PC-3 (cell line): ENCODE measurements at regions not wholly inside any gene's neighbourhood (a gene's known extent, or its start where the extent isn't known, plus 50 kb on each side); places are given as distances from the start of the nearest gene placed in this dataset.

Source experiments
- ATAC-seq: fragments of 200-7000 bp; cut with Tn5 transposase; 2 replicates; pipeline ENCODE4 v1.9.1; 2020; ENCODE audit warnings: mild to moderate bottlenecking, moderate library complexity
- BruUV-seq: library from RNA; stranded (reverse); fragments of 400-500 nt; replicated peaks from 2 replicates; lab custom pipeline; 2021; lab: Mats Ljungman, UMichigan
- CTCF ChIA-PET: fragments of 300-600 bp; sonication (Branson Sonifier 250); formaldehyde crosslinking; loops from one replicate; lab custom pipeline; 2022; ENCODE audit warnings: antibody characterized with exemption; lab: Charles Lee
- POLR2A ChIA-PET: fragments of 300-600 bp; sonication (Branson Sonifier 250); formaldehyde crosslinking; loops from one replicate; lab custom pipeline; 2022; ENCODE audit warnings: antibody characterized with exemption; ENCODE audit not compliant: unreplicated experiment; lab: Charles Lee
- DNase-seq: peaks from one replicate; pipeline ENCODE4 v3.0.0-alpha.2; 2015
- H2AFZ ChIP-seq: fragments of 300-600 bp; sonication (generic); 2 replicates; pipeline ENCODE4 v1.6.0; 2016; ENCODE audit warnings: antibody characterized with exemption, low read length
- H3F3A ChIP-seq: fragments of 300-600 bp; sonication (generic); one replicate; pipeline ENCODE4 v1.6.0; 2017; ENCODE audit warnings: antibody characterized with exemption, low read length, control low read depth, mild to moderate bottlenecking; ENCODE audit not compliant: unreplicated experiment
- H3K27ac ChIP-seq: fragments of 300-600 bp; sonication (generic); 2 replicates; pipeline ENCODE4 v1.5.1; 2016; ENCODE audit warnings: mild to moderate bottlenecking, low read length
- H3K27me3 ChIP-seq: fragments of 300-600 bp; sonication (generic); 2 replicates; pipeline ENCODE4 v1.6.1; 2016; ENCODE audit warnings: low read length, mixed read lengths
- H3K36me3 ChIP-seq: fragments of 300-600 bp; sonication (generic); 2 replicates; pipeline ENCODE4 v1.6.1; 2016; ENCODE audit warnings: low read depth, mixed run types, low read length, mixed read lengths
- H3K4me1 ChIP-seq: fragments of 300-600 bp; sonication (generic); 2 replicates; pipeline ENCODE4 v1.5.1; 2016; ENCODE audit warnings: low read length; ENCODE audit not compliant: insufficient read depth
- H3K4me2 ChIP-seq: fragments of 300-600 bp; sonication (generic); 2 replicates; pipeline ENCODE4 v1.6.0; 2016; ENCODE audit warnings: low read length
- H3K4me3 ChIP-seq: fragments of 300-600 bp; sonication (generic); 2 replicates; pipeline ENCODE4 v1.5.1; 2016; ENCODE audit warnings: mild to moderate bottlenecking, low read length, mixed read lengths
- H3K79me2 ChIP-seq: fragments of 300-600 bp; sonication (generic); 2 replicates; pipeline ENCODE4 v1.6.1; 2017; ENCODE audit warnings: low read length, mixed read lengths
- H3K9ac ChIP-seq: fragments of 300-600 bp; sonication (generic); 2 replicates; pipeline ENCODE4 v1.6.0; 2016; ENCODE audit warnings: mild to moderate bottlenecking, low read length
- H3K9me2 ChIP-seq: fragments of 300-600 bp; sonication (generic); replicated peaks from 2 replicates; pipeline ENCODE4 v1.6.1; 2016; ENCODE audit warnings: mixed run types, low read length, mixed read lengths
- H3K9me3 ChIP-seq: fragments of 300-600 bp; sonication (generic); 2 replicates; pipeline ENCODE4 v1.6.1; 2016; ENCODE audit warnings: low read length, mixed read lengths
- H4K20me1 ChIP-seq: fragments of 300-600 bp; sonication (generic); 2 replicates; pipeline ENCODE4 v1.6.1; 2016; ENCODE audit warnings: low read length, mixed read lengths
- CTCF ChIP-seq: fragments of 300-600 bp; sonication (generic); conservative IDR thresholded peaks from 2 replicates; pipeline ENCODE4 v1.5.1; 2017; ENCODE audit warnings: antibody characterized with exemption, low read depth, mild to moderate bottlenecking, low read length
- EZH2 ChIP-seq: fragments of 300-600 bp; sonication (generic); IDR thresholded peaks from one replicate; pipeline ENCODE4 v1.6.1; 2017; ENCODE audit warnings: antibody characterized with exemption, mild to moderate bottlenecking, low read length; ENCODE audit not compliant: unreplicated experiment
- EZH2phosphoT487 ChIP-seq: fragments of 300-600 bp; sonication (generic); IDR thresholded peaks from 2 replicates; pipeline ENCODE4 v1.6.1; 2018; ENCODE audit warnings: mild to moderate bottlenecking, antibody characterized with exemption, low read length, borderline replicate concordance
- intact Hi-C: fragments of 100-400 bp; cut with micrococcal nuclease; formaldehyde crosslinking; loops from 2 replicates; pipeline ENCODE4 v1.9.0; 2023

DNA sequence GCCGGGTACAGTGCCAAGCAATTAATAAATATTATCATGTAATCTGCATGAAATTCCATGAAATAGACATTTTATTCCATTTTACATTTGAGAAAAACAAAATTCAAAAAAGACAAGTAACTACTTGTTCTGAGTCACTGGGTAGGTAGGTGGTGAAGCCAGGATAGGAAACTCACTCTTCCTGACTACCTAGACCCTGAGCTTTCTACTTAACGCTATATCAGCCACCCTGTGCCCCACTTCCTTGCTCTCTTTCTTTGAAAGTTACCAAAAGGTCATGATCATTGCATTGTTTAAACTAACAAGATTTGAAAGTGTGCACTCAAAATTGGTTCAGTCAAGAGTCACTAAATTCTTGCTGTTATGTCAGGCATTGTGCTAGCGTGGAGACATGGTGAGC lies 235.7 kb downstream of the CD83 start:
- Histone ChIP-seq H2AFZ (no peak overlapping the region), H3K79me2 (no peaks in the 10 kb centered on the region), H3K27ac (no peak overlapping the region), H3K4me3 (no peak overlapping the region), H3K36me3 (no peaks in the 10 kb centered on the region), H3K27me3 (no peaks in the 10 kb centered on the region), H3K9me3 (no peaks in the 10 kb centered on the region), H3K9me2 (no peaks in the 10 kb centered on the region), H4K20me1 (no peaks in the 10 kb centered on the region), H3K9ac (no peak overlapping the region), H3K4me1 (peaks cover 9% of the 10 kb centered on the region), H3F3A (no peaks in the 10 kb centered on the region), H3K4me2 (no peak overlapping the region)
- DNase-seq (no peak), ATAC-seq (no peak)
- POLR2A ChIA-PET, result no interaction called here
- no TSS peak for BruUV-seq
- intact Hi-C loops, result no loop called here
- no peak for TF ChIP-seq EZH2
- no peak for TF ChIP-seq CTCF
- TF ChIP-seq EZH2phosphoT487, result no peak
- CTCF ChIA-PET, result no interaction called here

DNA sequence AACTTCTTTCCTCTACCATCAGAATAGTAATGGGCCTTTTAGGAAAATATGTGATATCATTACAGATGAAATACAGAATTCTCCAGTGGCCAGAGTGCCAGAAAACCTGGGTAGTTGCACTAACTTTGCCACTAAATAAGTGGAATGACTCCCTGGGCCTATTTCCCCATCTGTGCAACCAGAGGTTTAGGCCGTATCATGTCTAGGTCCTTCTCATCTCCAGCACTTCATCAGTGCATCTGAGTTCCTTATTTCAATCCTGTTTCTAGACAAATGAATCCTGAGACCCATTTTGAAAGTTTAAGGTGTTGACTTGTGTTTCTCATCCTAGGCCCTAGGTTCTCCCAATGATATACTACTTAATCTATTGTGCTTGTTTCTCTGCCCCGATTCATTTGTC lies 236.2 kb downstream of the CD83 start:
- H3K9ac ChIP-seq, result no peak overlapping the region
- BruUV-seq, result no TSS peak
- no peak overlapping the region for H3K4me2 ChIP-seq
- POLR2A ChIA-PET, result no interaction called here
- intact Hi-C loops, result no loop called here
- no peaks in the 10 kb centered on the region for H3K36me3 ChIP-seq
- CTCF ChIA-PET, result no interaction called here
- H3K4me3 ChIP-seq, result no peak overlapping the region
- no peaks in the 10 kb centered on the region for H4K20me1 ChIP-seq
- no peaks in the 10 kb centered on the region for H3K9me3 ChIP-seq
- no peak overlapping the region for H2AFZ ChIP-seq
- H3F3A ChIP-seq, result no peaks in the 10 kb centered on the region
- DNase-seq (no peak), ATAC-seq (no peak)
- H3K79me2 ChIP-seq, result no peaks in the 10 kb centered on the region
- no peak overlapping the region for H3K27ac ChIP-seq
- no peak for TF ChIP-seq CTCF
- TF ChIP-seq EZH2, result no peak
- no peak for TF ChIP-seq EZH2phosphoT487
- no peaks in the 10 kb centered on the region for H3K9me2 ChIP-seq
- no peaks in the 10 kb centered on the region for H3K27me3 ChIP-seq
- peaks cover 9% of the 10 kb centered on the region for H3K4me1 ChIP-seq

GRCh38 chr6:14354919-14355572 lies 237.5 kb downstream of the CD83 start:
- TF ChIP-seq CTCF (no peak), EZH2 (no peak), EZH2phosphoT487 (no peak)
- no peaks in the 10 kb centered on the region for H3F3A ChIP-seq
- no peaks in the 10 kb centered on the region for H3K36me3 ChIP-seq
- peaks cover 9% of the 10 kb centered on the region for H3K4me1 ChIP-seq
- H3K9me3 ChIP-seq, result no peaks in the 10 kb centered on the region
- ATAC-seq, result peak; percentile 51; the same call in 1 of the 2 replicates
- BruUV-seq, result no TSS peak
- H3K27me3 ChIP-seq, result no peaks in the 10 kb centered on the region
- no peak overlapping the region for H3K9ac ChIP-seq
- ChIA-PET POLR2A (no interaction called here), CTCF (no interaction called here)
- H3K79me2 ChIP-seq, result no peaks in the 10 kb centered on the region
- H3K4me2 ChIP-seq, result peak overlapping the region; percentile 33
- intact Hi-C loops, result no loop called here
- DNase-seq, result peak; percentile 92
- no peak overlapping the region for H3K4me3 ChIP-seq
- H2AFZ ChIP-seq, result no peak overlapping the region
- H4K20me1 ChIP-seq, result no peaks in the 10 kb centered on the region
- no peaks in the 10 kb centered on the region for H3K9me2 ChIP-seq
- peak overlapping the region; percentile 48 for H3K27ac ChIP-seq
